ENCODE measurements at regions not wholly inside any gene's neighbourhood (a gene's known extent, or its start where the extent isn't known, plus 50 kb on each side); places are given as distances from the start of the nearest gene placed in this dataset.

DNA sequence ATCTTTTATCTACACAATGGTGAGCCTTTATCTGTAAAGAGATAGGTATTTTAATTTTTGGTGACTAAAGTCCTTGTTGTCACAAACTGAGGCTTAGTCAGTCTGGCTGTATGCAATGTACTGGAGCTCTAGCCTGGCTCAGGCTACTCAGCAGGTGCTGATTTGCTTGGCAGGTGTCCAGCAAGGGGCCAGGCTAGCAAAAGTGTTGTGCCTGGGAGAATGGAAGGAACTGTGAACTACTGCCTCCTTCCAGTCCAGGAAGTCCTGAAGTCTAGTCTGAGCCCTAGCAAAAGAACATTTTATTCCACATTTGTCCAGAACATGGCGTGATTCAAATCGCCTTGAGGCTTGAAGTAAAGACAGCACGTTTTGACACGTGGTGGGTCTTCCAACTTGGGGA lies 260.5 kb downstream of the CCDC85A start:
- TF ChIP-seq EZH2phosphoT487 (IDR thresholded peaks at IDR 0.05; ENCODE audit: low read length) (no peak), EZH2 (optimal IDR thresholded peaks at IDR 0.05; ENCODE audit: low read depth, low read length) (no peak)
- TF ChIP-seq, protein P1, sequence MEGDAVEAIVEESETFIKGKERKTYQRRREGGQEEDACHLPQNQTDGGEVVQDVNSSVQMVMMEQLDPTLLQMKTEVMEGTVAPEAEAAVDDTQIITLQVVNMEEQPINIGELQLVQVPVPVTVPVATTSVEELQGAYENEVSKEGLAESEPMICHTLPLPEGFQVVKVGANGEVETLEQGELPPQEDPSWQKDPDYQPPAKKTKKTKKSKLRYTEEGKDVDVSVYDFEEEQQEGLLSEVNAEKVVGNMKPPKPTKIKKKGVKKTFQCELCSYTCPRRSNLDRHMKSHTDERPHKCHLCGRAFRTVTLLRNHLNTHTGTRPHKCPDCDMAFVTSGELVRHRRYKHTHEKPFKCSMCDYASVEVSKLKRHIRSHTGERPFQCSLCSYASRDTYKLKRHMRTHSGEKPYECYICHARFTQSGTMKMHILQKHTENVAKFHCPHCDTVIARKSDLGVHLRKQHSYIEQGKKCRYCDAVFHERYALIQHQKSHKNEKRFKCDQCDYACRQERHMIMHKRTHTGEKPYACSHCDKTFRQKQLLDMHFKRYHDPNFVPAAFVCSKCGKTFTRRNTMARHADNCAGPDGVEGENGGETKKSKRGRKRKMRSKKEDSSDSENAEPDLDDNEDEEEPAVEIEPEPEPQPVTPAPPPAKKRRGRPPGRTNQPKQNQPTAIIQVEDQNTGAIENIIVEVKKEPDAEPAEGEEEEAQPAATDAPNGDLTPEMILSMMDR (IDR thresholded peaks at IDR 0.05; ENCODE audit: low read length), result no peak
- DNase-seq, result no peak

DNA sequence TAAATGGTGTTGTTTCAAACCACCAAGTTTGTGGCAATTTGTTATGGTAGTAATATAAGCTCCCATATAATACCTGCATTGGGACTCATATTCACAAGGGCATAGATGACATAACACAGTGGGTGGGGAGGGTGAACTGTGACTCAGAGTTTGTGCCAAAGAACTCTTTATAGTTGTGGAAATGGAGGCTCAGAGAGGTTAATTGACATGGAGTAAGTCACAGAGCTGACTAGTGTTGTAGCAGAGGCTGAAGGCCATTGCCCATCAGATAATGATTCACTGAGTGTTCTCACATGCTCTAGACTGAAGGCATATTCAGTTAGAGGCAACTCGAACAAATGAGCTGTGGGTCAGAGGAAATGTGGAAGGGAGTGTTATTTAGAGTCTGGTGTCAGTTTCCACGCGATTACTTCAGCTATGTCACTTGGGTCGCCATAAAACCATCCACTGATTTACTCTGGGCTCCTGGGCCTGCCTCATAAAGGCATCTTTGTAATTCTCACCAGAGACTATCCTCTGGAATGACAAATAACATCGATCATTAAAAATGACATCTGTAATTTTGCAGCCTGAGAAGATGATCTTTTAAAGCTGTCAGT lies 264.7 kb downstream of the CCDC85A start:
- Histone ChIP-seq H3K4me3 (ENCODE audit: low read length) (no peak overlapping the region), H3F3A (ENCODE audit: insufficient read depth, low read length) (no peaks in the 10 kb centered on the region), H3K79me2 (ENCODE audit: low read length) (no peaks in the 10 kb centered on the region), H4K20me1 (ENCODE audit: insufficient read depth, low read length) (no peaks in the 10 kb centered on the region), H3K27ac (ENCODE audit: low read length) (no peak overlapping the region), H3K9me2 (replicated peaks; ENCODE audit: insufficient read depth, low read length) (no peaks in the 10 kb centered on the region), H2AFZ (ENCODE audit: low read length) (no peak overlapping the region), H3K4me1 (ENCODE audit: low read length) (no peaks in the 10 kb centered on the region), H3K36me3 (replicated peaks; ENCODE audit: insufficient read depth, low read length) (no peaks in the 10 kb centered on the region), H3K27me3 (replicated peaks; ENCODE audit: insufficient read depth, low read length) (no peaks in the 10 kb centered on the region), H3K9ac (ENCODE audit: low read length) (no peak overlapping the region), H3K4me2 (ENCODE audit: low read depth, low read length) (no peak overlapping the region), H3K9me3 (replicated peaks; ENCODE audit: insufficient read depth, low read length) (no peaks in the 10 kb centered on the region)
- TF ChIP-seq, protein P1 (IDR thresholded peaks at IDR 0.05; ENCODE audit: low read length), result no peak
- no peak for TF ChIP-seq EZH2 (optimal IDR thresholded peaks at IDR 0.05; ENCODE audit: low read depth, low read length)
- TF ChIP-seq EZH2phosphoT487 (IDR thresholded peaks at IDR 0.05; ENCODE audit: low read length), result no peak
- DNase-seq, result no peak

More for the DNA sequence above, 260.5 kb downstream of the CCDC85A start:
- Histone ChIP-seq H3K9me3 (replicated peaks; ENCODE audit: insufficient read depth, low read length) (no peaks in the 10 kb centered on the region), H3K9me2 (replicated peaks; ENCODE audit: insufficient read depth, low read length) (no peaks in the 10 kb centered on the region), H3K79me2 (ENCODE audit: low read length) (no peaks in the 10 kb centered on the region), H3K4me2 (ENCODE audit: low read depth, low read length) (no peak overlapping the region), H3K4me1 (ENCODE audit: low read length) (no peaks in the 10 kb centered on the region), H3K27me3 (replicated peaks; ENCODE audit: insufficient read depth, low read length) (no peaks in the 10 kb centered on the region), H3K9ac (ENCODE audit: low read length) (no peak overlapping the region), H3K27ac (ENCODE audit: low read length) (no peak overlapping the region), H4K20me1 (ENCODE audit: insufficient read depth, low read length) (no peaks in the 10 kb centered on the region), H2AFZ (ENCODE audit: low read length) (no peak overlapping the region), H3K4me3 (ENCODE audit: low read length) (no peak overlapping the region), H3F3A (ENCODE audit: insufficient read depth, low read length) (no peaks in the 10 kb centered on the region), H3K36me3 (replicated peaks; ENCODE audit: insufficient read depth, low read length) (no peaks in the 10 kb centered on the region)

DNA sequence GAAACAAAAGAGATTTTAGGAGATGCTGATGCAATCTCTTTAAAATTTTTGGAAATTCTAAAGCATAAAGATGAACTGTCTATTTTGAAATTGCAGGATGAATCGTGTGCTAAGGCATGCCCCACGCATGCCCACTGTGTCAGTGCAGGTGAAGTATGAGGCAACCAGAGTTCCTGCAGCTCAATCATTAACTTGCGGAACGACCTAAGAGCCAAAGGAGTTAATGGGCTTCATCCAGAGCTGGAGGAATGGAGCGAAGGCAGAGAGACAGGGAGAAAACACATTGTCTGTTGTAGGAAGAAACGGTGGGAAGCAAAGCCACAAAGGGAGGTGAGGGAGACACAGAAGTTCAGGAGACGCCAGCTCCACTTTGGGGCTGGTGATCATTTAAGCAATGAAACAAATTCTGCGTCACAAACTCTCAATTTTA lies 265.2 kb downstream of the CCDC85A start:
- Histone ChIP-seq H3K36me3 (replicated peaks; ENCODE audit: insufficient read depth, low read length) (no peaks in the 10 kb centered on the region), H2AFZ (ENCODE audit: low read length) (no peak overlapping the region), H4K20me1 (ENCODE audit: insufficient read depth, low read length) (no peaks in the 10 kb centered on the region), H3K4me3 (ENCODE audit: low read length) (no peak overlapping the region), H3K79me2 (ENCODE audit: low read length) (no peaks in the 10 kb centered on the region), H3K27ac (ENCODE audit: low read length) (no peak overlapping the region), H3K9me2 (replicated peaks; ENCODE audit: insufficient read depth, low read length) (no peaks in the 10 kb centered on the region), H3K4me1 (ENCODE audit: low read length) (no peaks in the 10 kb centered on the region), H3K27me3 (replicated peaks; ENCODE audit: insufficient read depth, low read length) (no peaks in the 10 kb centered on the region), H3K9ac (ENCODE audit: low read length) (no peak overlapping the region), H3F3A (ENCODE audit: insufficient read depth, low read length) (no peaks in the 10 kb centered on the region), H3K9me3 (replicated peaks; ENCODE audit: insufficient read depth, low read length) (no peaks in the 10 kb centered on the region), H3K4me2 (ENCODE audit: low read depth, low read length) (no peak overlapping the region)
- TF ChIP-seq EZH2phosphoT487 (IDR thresholded peaks at IDR 0.05; ENCODE audit: low read length) (no peak), EZH2 (optimal IDR thresholded peaks at IDR 0.05; ENCODE audit: low read depth, low read length) (no peak)
- TF ChIP-seq, protein P1 (IDR thresholded peaks at IDR 0.05; ENCODE audit: low read length), result no peak
- no peak for DNase-seq
